ENCODE measurements at regions not wholly inside any gene's neighbourhood (a gene's known extent, or its start where the extent isn't known, plus 50 kb on each side); places are given as distances from the start of the nearest gene placed in this dataset.
A peak's percentile ranks its signal among the peaks of the same experiment; 100 is the strongest.
"Not testable (repeated sequence)": the region's sequence is repeated elsewhere in the genome, so short reads cannot be mapped to it uniquely, and the experiment has no call there.

- DNase-seq, result no peak
Observed at GRCh38 chr7:130849604-130850003, 115.6 kb upstream of the KLF14 start.

GRCh38 chr7:130850956-130851355 lies 116.9 kb upstream of the KLF14 start:
- no peak for DNase-seq

- DNase-seq, result no peak
Observed at GRCh38 chr7:130852867-130853266, 118.9 kb upstream of the KLF14 start.

GRCh38 chr7:130853503-130854279 lies 119.7 kb upstream of the KLF14 start:
- DNase-seq, result no peak

- DNase-seq, result no peak
Observed at GRCh38 chr7:130854481-130854880, 120.5 kb upstream of the KLF14 start.

- DNase-seq, result no peak
Observed at GRCh38 chr7:130856866-130857265, 122.9 kb upstream of the KLF14 start.

GRCh38 chr7:130860832-130861231 lies 126.8 kb upstream of the KLF14 start:
- DNase-seq, result not testable (repeated sequence)

GRCh38 chr7:130865408-130866236 lies 131.6 kb upstream of the KLF14 start:
- DNase-seq, result no peak

GRCh38 chr7:130867039-130867438 lies 133.0 kb upstream of the KLF14 start:
- no peak for DNase-seq

- no peak for DNase-seq
Observed at GRCh38 chr7:130867581-130868136, 133.7 kb upstream of the KLF14 start.

- no peak for DNase-seq
Observed at GRCh38 chr7:130868139-130868538, 134.1 kb upstream of the KLF14 start.

GRCh38 chr7:130869918-130870317 lies 135.9 kb upstream of the KLF14 start:
- no peak for DNase-seq

GRCh38 chr7:130872341-130872740 lies 138.3 kb upstream of the KLF14 start:
- DNase-seq, result no peak

- no peak for DNase-seq
Observed at GRCh38 chr7:130872756-130873448, 138.9 kb upstream of the KLF14 start.

- no peak for DNase-seq
Observed at GRCh38 chr7:130874071-130874915, 140.3 kb upstream of the KLF14 start.

GRCh38 chr7:130875265-130875741 lies 141.3 kb upstream of the KLF14 start:
- DNase-seq, result peak; percentile 37 to 60

GRCh38 chr7:130875901-130876300 lies 141.9 kb upstream of the KLF14 start:
- no peak for DNase-seq

- no peak for DNase-seq
Observed at GRCh38 chr7:130877236-130877990, 143.4 kb upstream of the KLF14 start.

GRCh38 chr7:130877991-130878305 lies 143.9 kb upstream of the KLF14 start:
- DNase-seq, result no peak

GRCh38 chr7:130878785-130879184 lies 144.8 kb upstream of the KLF14 start:
- DNase-seq, result no peak

- no peak for DNase-seq
Observed at GRCh38 chr7:130879191-130879590, 145.2 kb upstream of the KLF14 start.

GRCh38 chr7:130880668-130881067 lies 146.7 kb upstream of the KLF14 start:
- no peak for DNase-seq

Data from SHP77 (cell line).